IMR-90 (cell line): ENCODE measurements at regions not wholly inside any gene's neighbourhood (a gene's known extent, or its start where the extent isn't known, plus 50 kb on each side); places are given as distances from the start of the nearest gene placed in this dataset.

Source experiments
- ATAC-seq: fragments of 200-7000 bp; cut with Tn5 transposase; 2 replicates; pipeline ENCODE4 v1.9.1; 2020; ENCODE audit warnings: low read depth, mild to moderate bottlenecking, moderate library complexity
- BruUV-seq: library from RNA; stranded (reverse); fragments of 400-500 nt; replicated peaks from 2 replicates; lab custom pipeline; 2021; lab: Mats Ljungman, UMichigan
- CTCF ChIA-PET: fragments of 300-600 bp; formaldehyde crosslinking; extraction: SDS; loops from one replicate; lab custom pipeline; 2021; ENCODE audit warnings: antibody characterized with exemption; lab: Yijun Ruan, JAX
- POLR2A ChIA-PET: fragments of 300-600 bp; sonication (Branson Sonifier 250); formaldehyde crosslinking; loops from one replicate; lab custom pipeline; 2022; ENCODE audit warnings: antibody characterized with exemption; ENCODE audit not compliant: unreplicated experiment; lab: Charles Lee
- DNase-seq: peaks from one replicate; pipeline ENCODE4 v3.0.0; 2013
- H2AFZ ChIP-seq: replicated peaks from 2 replicates; pipeline ENCODE3; 2013; ENCODE audit warnings: low read length, mild to moderate bottlenecking; ENCODE audit not compliant: poor library complexity
- H2AK5ac ChIP-seq: 2 replicates; pipeline ENCODE4 v1.6.1; 2013; ENCODE audit warnings: low read depth, low read length, inconsistent platforms
- H2AK9ac ChIP-seq: replicated peaks from 2 replicates; pipeline ENCODE3; 2013; ENCODE audit warnings: mild to moderate bottlenecking, low read depth, low read length, moderate library complexity; ENCODE audit not compliant: poor library complexity
- H2BK120ac ChIP-seq: 2 replicates; pipeline ENCODE4 v1.6.1; 2013; ENCODE audit warnings: low read depth, low read length, inconsistent platforms
- H2BK15ac ChIP-seq: 3 replicates; pipeline ENCODE4 v1.6.1; 2013; ENCODE audit warnings: low read depth, low read length, inconsistent platforms
- H2BK20ac ChIP-seq: 2 replicates; pipeline ENCODE4 v1.6.1; 2013; ENCODE audit warnings: low read depth, mild to moderate bottlenecking, inconsistent platforms, low read length, moderate library complexity
- H2BK5ac ChIP-seq: 2 replicates; pipeline ENCODE4 v1.6.1; 2013; ENCODE audit warnings: mild to moderate bottlenecking, low read depth, low read length, inconsistent platforms; ENCODE audit not compliant: poor library complexity, severe bottlenecking
- H3K14ac ChIP-seq: replicated peaks from 2 replicates; pipeline ENCODE4 v1.6.1; 2013; ENCODE audit warnings: low read depth, low read length, inconsistent platforms
- H3K18ac ChIP-seq: 2 replicates; pipeline ENCODE4 v1.6.1; 2013; ENCODE audit warnings: low read depth, low read length, control low read depth
- H3K23ac ChIP-seq: 2 replicates; pipeline ENCODE4 v1.6.1; 2013; ENCODE audit warnings: low read depth, low read length, inconsistent platforms
- H3K27ac ChIP-seq: 2 replicates; pipeline ENCODE4 v1.5.1; 2013; ENCODE audit warnings: mild to moderate bottlenecking, control low read depth, low read length; ENCODE audit not compliant: insufficient read depth
- H3K27me3 ChIP-seq: 2 replicates; pipeline ENCODE4 v1.6.1; 2013; ENCODE audit warnings: low read length; ENCODE audit not compliant: control insufficient read depth, insufficient read depth
- H3K36me3 ChIP-seq: 2 replicates; pipeline ENCODE4 v1.6.1; 2013; ENCODE audit warnings: low read length, mixed read lengths; ENCODE audit not compliant: control insufficient read depth, insufficient read depth
- H3K4ac ChIP-seq: 2 replicates; pipeline ENCODE4 v1.6.1; 2013; ENCODE audit warnings: low read depth, low read length, inconsistent platforms
- H3K4me1 ChIP-seq: 2 replicates; pipeline ENCODE4 v1.6.1; 2013; ENCODE audit warnings: low read length, mixed read lengths; ENCODE audit not compliant: control insufficient read depth, insufficient read depth
- H3K4me2 ChIP-seq: 2 replicates; pipeline ENCODE4 v1.6.1; 2013; ENCODE audit warnings: low read depth, mild to moderate bottlenecking, control low read depth, low read length, moderate library complexity
- H3K4me3 ChIP-seq: 2 replicates; pipeline ENCODE4 v1.5.1; 2013; ENCODE audit warnings: low read depth, mild to moderate bottlenecking, control low read depth, low read length, moderate library complexity; ENCODE audit not compliant: insufficient read depth
- H3K56ac ChIP-seq: 2 replicates; pipeline ENCODE4 v1.6.1; 2013; ENCODE audit warnings: low read length, inconsistent platforms; ENCODE audit not compliant: insufficient read depth; ENCODE audit errors: extremely low read depth
- H3K79me1 ChIP-seq, 2 experiments: 2 replicates each; pipeline ENCODE4 v1.6.1; 2013; ENCODE audit warnings: low read length in 2 of 2, inconsistent platforms in 1 of 2, low read depth in 1 of 2
- H3K9ac ChIP-seq: 2 replicates; pipeline ENCODE4 v1.6.1; 2013; ENCODE audit warnings: low read depth, low read length, control low read depth
- H3K9me1 ChIP-seq: 2 replicates; pipeline ENCODE4 v1.6.1; 2013; ENCODE audit warnings: low read length, inconsistent platforms; ENCODE audit not compliant: insufficient read depth
- H3K9me3 ChIP-seq: 2 replicates; pipeline ENCODE4 v1.6.1; 2013; ENCODE audit warnings: low read length; ENCODE audit not compliant: control insufficient read depth, insufficient read depth
- H4K20me1 ChIP-seq: 2 replicates; pipeline ENCODE4 v1.6.1; 2013; ENCODE audit warnings: low read length, inconsistent platforms; ENCODE audit not compliant: insufficient read depth
- H4K5ac ChIP-seq: 2 replicates; pipeline ENCODE4 v1.6.1; 2013; ENCODE audit warnings: mild to moderate bottlenecking, low read depth, low read length, control low read depth
- H4K8ac ChIP-seq, 2 experiments: 2 replicates each; pipeline ENCODE4 v1.6.1; 2013; ENCODE audit warnings: low read depth in 2 of 2, low read length in 2 of 2, control low read depth in 1 of 2, inconsistent platforms in 1 of 2
- H4K91ac ChIP-seq: 2 replicates; pipeline ENCODE4 v1.6.1; 2013; ENCODE audit warnings: low read depth, low read length, inconsistent platforms; ENCODE audit not compliant: insufficient read depth
- BHLHE40 ChIP-seq: fragments of 150-350 bp; IDR thresholded peaks from 2 replicates; pipeline ENCODE4 v1.6.1; 2016; ENCODE audit warnings: mild to moderate bottlenecking, low read depth, low read length
- CEBPB ChIP-seq: IDR thresholded peaks from 2 replicates; pipeline ENCODE4 v1.6.1; 2012; ENCODE audit warnings: low read depth, low read length, improper control_type of control experiment
- CHD1 ChIP-seq: IDR thresholded peaks from 2 replicates; pipeline ENCODE4 v1.6.1; 2012; ENCODE audit warnings: low read depth, low read length, improper control_type of control experiment
- FOS ChIP-seq: fragments of 150-350 bp; IDR thresholded peaks from 2 replicates; pipeline ENCODE4 v1.6.1; 2016; ENCODE audit warnings: low read depth, low read length
- MAFK ChIP-seq: IDR thresholded peaks from 2 replicates; pipeline ENCODE4 v1.6.1; 2012; ENCODE audit warnings: low read depth, low read length, improper control_type of control experiment
- MAZ ChIP-seq: IDR thresholded peaks from 2 replicates; pipeline ENCODE4 v1.6.1; 2012; ENCODE audit warnings: low read depth, mild to moderate bottlenecking, low read length, improper control_type of control experiment, moderate library complexity, borderline replicate concordance
- MXI1 ChIP-seq: IDR thresholded peaks from 2 replicates; pipeline ENCODE4 v1.6.1; 2012; ENCODE audit warnings: low read depth, mild to moderate bottlenecking, low read length, moderate library complexity, borderline replicate concordance
- NFE2L2 ChIP-seq: fragments of 150-350 bp; IDR thresholded peaks from 2 replicates; pipeline ENCODE4 v1.6.1; 2016; ENCODE audit warnings: low read depth, mild to moderate bottlenecking, low read length
- POLR2A ChIP-seq: IDR thresholded peaks from 2 replicates; pipeline ENCODE4 v1.6.1; 2012; ENCODE audit warnings: mild to moderate bottlenecking, low read depth, low read length
- RAD21 ChIP-seq: IDR thresholded peaks from 2 replicates; pipeline ENCODE4 v1.6.1; 2012; ENCODE audit warnings: low read length, improper control_type of control experiment
- RCOR1 ChIP-seq: IDR thresholded peaks from 2 replicates; pipeline ENCODE4 v1.6.1; 2012; ENCODE audit warnings: mild to moderate bottlenecking, low read length, improper control_type of control experiment; ENCODE audit not compliant: insufficient replicate concordance
- RFX5 ChIP-seq: IDR thresholded peaks from 2 replicates; pipeline ENCODE4 v1.8.0; 2012; ENCODE audit warnings: low read depth, mild to moderate bottlenecking, low read length, moderate library complexity
- SMC3 ChIP-seq: fragments of 150-350 bp; IDR thresholded peaks from 2 replicates; pipeline ENCODE4 v1.6.1; 2016; ENCODE audit warnings: low read depth, mild to moderate bottlenecking, antibody characterized with exemption, low read length, moderate library complexity
- WGBS, 2 experiments: methylation state at CpG; one replicate each; pipeline versions ENCODE4 v1.1.5 to v1.1.7; 2013; ENCODE audit warnings: missing lambda C conversion rate in 2 of 2; ENCODE audit not compliant: insufficient read length in 1 of 2; ENCODE audit errors: extremely low coverage in 2 of 2; 5-methylcytosine and 5-hydroxymethylcytosine counted together
- dilution Hi-C: fragments of 300-500 bp; cut with HindIII; formaldehyde crosslinking; loops from one replicate; pipeline ENCODE4 v1.14.3; 2018; ENCODE audit warnings: low sequenced_read_pairs; ENCODE audit not compliant: unreplicated experiment
- in situ Hi-C: fragments of 300-500 bp; cut with MboI; formaldehyde crosslinking; loops from 3 replicates; pipeline ENCODE4 v1.14.3; 2019; ENCODE audit warnings: low sequenced_read_pairs, inconsistent platforms, mixed read lengths
- intact Hi-C: fragments of 100-400 bp; cut with micrococcal nuclease; formaldehyde crosslinking; loops from 2 replicates; pipeline ENCODE4 v1.10.0; 2022
- TF ChIP-seq, protein P1 (sequence below): conservative IDR thresholded peaks from 2 replicates; pipeline ENCODE4 v1.5.1; 2012; ENCODE audit warnings: mild to moderate bottlenecking, low read depth, low read length, improper control_type of control experiment
- TF ChIP-seq, protein P2 (sequence below): fragments of 150-350 bp; IDR thresholded peaks from 2 replicates; pipeline ENCODE4 v1.6.1; 2017; ENCODE audit warnings: mild to moderate bottlenecking, antibody characterized with exemption, low read length, low read depth
- TF ChIP-seq, protein P3 (sequence below): fragments of 150-350 bp; IDR thresholded peaks from 2 replicates; pipeline ENCODE4 v1.6.1; 2016; ENCODE audit warnings: low read depth, mild to moderate bottlenecking, low read length, moderate library complexity, borderline replicate concordance

DNA sequence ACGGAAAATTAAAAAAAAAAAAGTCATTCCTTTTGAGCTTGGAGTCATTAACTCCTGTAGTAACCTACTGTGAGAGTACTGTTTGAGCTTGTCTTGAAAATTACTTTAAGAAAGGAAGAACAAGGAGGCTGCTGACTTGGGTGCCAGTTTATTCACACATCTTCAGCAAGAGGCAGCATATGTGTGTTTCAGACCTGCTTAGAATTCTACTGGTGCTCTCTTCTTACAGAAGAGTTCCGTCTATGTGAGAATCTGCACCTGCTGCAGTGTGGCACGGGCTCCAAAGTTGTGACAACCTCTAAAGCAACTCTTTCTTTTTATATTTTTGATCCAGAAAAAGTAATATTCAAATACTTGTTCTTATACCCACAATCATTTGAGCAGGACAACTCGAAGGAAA, 117.4 kb upstream of the SOX4 start:
- Histone ChIP-seq H2BK15ac (no peak overlapping the region), H3K9ac (no peak overlapping the region), H3K14ac (no peak overlapping the region), H3K56ac (no peak overlapping the region), H2BK120ac (no peak overlapping the region), H2AK5ac (no peak overlapping the region), H3K4me3 (no peak overlapping the region), H4K5ac (no peak overlapping the region), H3K4me1 (no peaks in the 10 kb centered on the region), H2BK5ac (no peak overlapping the region), H3K79me1 (no peaks in the 10 kb centered on the region), H3K9me3 (no peaks in the 10 kb centered on the region), H3K23ac (no peak overlapping the region), H4K91ac (no peak overlapping the region), H3K27ac (no peak overlapping the region), H4K8ac (no peak overlapping the region), H3K9me1 (no peaks in the 10 kb centered on the region), H3K4me2 (no peak overlapping the region), H4K20me1 (no peaks in the 10 kb centered on the region), H2BK20ac (no peak overlapping the region), H3K4ac (no peak overlapping the region), H3K27me3 (no peaks in the 10 kb centered on the region; the same call in 1 of the 2 replicates), H2AFZ (no peak overlapping the region), H2AK9ac (no peak overlapping the region), H3K18ac (no peak overlapping the region), H3K36me3 (no peaks in the 10 kb centered on the region)
- TF ChIP-seq CEBPB (no peak), BHLHE40 (no peak), RAD21 (no peak), RCOR1 (no peak), NFE2L2 (no peak), MAZ (no peak), POLR2A (no peak), CHD1 (no peak), FOS (no peak), MAFK (no peak), RFX5 (no peak), MXI1 (no peak), SMC3 (no peak)
- TF ChIP-seq, protein P1, sequence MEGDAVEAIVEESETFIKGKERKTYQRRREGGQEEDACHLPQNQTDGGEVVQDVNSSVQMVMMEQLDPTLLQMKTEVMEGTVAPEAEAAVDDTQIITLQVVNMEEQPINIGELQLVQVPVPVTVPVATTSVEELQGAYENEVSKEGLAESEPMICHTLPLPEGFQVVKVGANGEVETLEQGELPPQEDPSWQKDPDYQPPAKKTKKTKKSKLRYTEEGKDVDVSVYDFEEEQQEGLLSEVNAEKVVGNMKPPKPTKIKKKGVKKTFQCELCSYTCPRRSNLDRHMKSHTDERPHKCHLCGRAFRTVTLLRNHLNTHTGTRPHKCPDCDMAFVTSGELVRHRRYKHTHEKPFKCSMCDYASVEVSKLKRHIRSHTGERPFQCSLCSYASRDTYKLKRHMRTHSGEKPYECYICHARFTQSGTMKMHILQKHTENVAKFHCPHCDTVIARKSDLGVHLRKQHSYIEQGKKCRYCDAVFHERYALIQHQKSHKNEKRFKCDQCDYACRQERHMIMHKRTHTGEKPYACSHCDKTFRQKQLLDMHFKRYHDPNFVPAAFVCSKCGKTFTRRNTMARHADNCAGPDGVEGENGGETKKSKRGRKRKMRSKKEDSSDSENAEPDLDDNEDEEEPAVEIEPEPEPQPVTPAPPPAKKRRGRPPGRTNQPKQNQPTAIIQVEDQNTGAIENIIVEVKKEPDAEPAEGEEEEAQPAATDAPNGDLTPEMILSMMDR = no peak
- TF ChIP-seq, protein P2, sequence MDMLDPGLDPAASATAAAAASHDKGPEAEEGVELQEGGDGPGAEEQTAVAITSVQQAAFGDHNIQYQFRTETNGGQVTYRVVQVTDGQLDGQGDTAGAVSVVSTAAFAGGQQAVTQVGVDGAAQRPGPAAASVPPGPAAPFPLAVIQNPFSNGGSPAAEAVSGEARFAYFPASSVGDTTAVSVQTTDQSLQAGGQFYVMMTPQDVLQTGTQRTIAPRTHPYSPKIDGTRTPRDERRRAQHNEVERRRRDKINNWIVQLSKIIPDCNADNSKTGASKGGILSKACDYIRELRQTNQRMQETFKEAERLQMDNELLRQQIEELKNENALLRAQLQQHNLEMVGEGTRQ = no peak
- TF ChIP-seq, protein P3, sequence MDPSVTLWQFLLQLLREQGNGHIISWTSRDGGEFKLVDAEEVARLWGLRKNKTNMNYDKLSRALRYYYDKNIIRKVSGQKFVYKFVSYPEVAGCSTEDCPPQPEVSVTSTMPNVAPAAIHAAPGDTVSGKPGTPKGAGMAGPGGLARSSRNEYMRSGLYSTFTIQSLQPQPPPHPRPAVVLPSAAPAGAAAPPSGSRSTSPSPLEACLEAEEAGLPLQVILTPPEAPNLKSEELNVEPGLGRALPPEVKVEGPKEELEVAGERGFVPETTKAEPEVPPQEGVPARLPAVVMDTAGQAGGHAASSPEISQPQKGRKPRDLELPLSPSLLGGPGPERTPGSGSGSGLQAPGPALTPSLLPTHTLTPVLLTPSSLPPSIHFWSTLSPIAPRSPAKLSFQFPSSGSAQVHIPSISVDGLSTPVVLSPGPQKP = no peak
- intact Hi-C loops = no loop called here
- POLR2A ChIA-PET = no interaction called here
- no peak for ATAC-seq
- in situ Hi-C loops = no loop called here
- CTCF ChIA-PET = interaction anchor here (0.7 kb wide), 1 partner anchor 44 kb away, joined by 3 read pairs; no protein-coding TSS in a partner anchor
- dilution Hi-C loops = no loop called here
- WGBS, 2 experiments = 80% methylated on average over 1 of the region's 4 CpGs; no CpG with 5 or more reads in 1 of the 2 experiments
- DNase-seq = no peak
- BruUV-seq = no TSS peak
